Tongue (tissue), 1 donor: ENCODE measurements at regions not wholly inside any gene's neighbourhood (a gene's known extent, or its start where the extent isn't known, plus 50 kb on each side); places are given as distances from the start of the nearest gene placed in this dataset.

Experiments used
- DNase-seq: peaks from one replicate; pipeline ENCODE4 v3.0.0-alpha.2; 2015

DNA sequence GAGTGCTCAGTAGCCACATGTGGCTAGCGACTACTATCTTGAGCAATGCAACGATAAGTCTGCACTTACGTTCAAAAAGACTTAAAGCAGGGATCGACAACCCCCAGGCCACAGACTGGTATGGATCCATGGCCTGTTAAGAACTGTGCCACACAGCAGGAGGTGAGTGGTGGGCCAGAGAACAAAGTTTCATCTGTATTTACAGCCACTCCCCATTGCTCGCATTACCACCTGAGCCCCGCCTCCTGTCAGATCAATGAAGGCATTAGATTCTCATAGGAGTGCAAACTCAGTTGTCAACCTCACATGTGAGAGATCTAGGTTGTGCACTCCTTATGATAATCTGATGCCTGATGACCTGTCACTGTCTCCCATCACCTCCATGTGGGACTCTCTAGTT, 103.6 kb upstream of the ZRANB2 start:
- no peak for DNase-seq

DNA sequence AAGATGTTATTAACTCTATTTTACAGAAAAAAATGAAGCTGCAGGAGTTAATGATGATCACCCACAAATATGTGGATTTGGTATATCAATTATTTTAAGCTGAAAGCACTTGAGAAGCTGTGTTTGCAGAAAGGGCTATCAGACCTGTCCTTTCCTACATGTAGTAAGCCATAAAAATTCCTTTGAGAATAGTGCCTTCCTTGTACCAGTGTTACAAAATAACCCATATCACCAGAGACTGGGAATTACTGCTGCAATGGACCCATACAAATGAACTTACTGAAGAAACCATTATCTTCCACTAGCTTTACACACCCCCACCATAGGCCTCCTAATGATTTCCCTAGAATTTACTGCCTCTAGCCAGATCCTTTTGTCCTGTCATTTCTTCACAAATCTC, 99.2 kb upstream of the ZRANB2 start:
- DNase-seq, result no peak

DNA sequence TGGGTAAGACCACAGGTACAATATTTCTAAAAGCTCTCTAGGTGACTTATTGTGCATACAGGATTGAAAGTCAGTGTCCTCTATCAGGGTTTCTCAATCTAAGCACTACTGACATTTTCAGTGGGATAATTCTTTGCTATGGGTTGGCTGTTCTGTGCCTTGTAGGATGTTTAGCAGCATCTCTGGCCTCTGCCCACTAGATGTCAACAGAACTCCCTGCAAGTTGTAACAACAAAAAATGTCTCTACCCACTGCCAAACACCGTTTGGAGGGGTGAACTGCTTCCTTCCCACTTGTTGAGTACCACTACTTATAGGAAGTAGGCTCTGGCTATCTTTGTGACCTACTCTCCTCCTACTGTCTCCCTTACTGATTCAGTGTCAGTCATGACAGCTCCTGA, 90.1 kb upstream of the ZRANB2 start:
- DNase-seq, result no peak

DNA sequence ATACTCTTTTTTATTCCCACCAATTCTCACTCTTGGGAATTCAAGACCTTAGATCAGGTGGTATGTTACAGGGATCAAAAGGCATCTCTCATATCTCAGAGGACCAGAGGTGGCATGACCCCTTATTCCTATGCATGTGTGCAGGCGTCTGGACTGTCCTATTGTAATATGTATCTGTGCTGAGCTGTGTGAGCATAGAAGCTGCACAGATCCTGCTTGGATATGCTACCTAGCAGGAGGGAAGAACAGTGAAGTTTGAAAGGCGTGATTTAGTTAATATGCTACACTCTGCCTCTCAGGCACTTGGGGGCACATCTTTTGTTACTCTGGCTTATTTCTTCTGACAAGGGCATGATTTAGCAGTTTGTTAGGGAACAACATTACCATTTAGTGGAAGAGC, 86.7 kb upstream of the ZRANB2 start:
- DNase-seq, result no peak

DNA sequence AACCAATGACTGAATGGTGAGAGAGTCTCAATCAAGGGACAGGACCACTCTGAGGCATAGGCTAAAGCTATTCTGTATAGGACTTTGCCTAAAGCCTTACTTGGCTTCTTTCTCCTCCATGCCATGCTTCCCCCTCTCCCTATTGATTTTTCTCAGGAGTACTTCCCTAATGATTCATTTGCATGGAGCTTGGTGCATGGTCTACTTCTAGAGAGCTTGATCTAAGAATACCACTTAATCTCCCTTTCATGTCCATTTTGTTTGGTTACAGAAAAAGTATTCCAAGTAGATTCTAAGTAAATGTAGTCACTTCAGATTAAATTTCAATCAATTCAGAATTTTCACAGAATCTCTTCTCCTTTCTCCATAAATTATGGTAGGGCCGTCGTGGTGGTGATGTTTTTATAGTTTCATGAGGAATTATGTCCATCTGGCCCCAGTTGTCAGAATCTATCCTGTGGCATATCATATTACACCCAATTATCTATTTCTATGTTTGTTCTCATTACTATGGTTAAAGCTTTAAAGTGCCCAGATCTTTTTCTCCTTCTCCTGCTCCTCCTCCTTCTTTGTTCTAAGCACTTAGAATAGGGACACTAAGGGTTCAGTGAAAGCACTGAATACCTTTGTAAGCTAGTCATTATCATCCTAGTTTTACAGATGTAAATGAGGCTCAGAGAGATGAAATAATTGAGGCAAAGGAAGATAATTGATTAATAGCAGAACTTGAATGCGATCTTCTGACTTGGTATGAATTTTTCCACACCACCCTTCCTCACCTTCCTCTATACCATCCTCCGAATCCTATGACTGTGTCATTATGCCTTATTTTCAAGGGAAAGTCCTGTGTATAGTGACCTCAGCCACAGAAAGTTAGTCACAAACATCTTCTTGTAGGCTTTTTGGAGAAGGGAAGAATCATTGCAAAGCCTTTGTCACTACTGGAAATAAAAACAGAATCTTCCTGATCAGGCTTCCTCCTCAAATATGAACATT, 85.6 kb upstream of the ZRANB2 start:
- DNase-seq, result no peak

DNA sequence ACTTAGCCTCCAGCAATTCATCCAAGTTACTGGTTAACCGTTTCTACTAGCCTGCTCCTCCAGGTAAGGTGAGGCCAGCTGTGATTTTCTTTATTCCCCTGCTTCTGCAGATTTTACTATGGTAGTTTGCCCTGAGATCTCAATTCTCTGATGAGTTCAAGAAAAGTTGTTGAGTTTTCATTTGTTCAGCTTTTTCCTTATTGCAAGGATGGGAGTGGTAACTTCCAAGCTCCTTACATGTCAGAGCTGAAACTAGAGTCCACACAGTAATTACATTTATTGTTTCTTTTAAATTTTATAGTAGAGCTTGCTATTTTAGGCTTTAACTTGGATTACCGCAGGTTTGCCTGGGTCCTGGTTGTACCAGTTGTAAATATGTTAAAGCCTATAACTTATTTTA, 76.9 kb upstream of the ZRANB2 start:
- DNase-seq, result no peak

DNA sequence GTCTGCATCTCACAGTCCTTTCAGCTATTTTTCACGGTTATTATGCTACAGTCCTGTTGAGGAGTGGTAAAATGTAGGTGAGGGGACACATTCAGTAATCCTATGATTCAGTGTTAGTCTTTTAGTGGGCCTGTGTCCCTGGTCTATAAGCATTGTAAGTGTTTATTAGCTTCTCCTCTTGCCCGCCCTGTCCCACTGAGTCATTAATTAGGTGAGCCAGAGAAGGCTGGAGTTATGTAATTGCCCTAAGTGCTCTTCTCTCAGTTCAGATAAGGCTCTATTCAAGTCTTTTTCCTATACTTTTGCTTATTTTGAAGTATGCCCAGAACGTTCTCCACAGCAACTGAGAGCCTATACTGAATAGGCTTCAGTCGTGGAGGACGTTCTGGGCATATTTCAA, 76.3 kb upstream of the ZRANB2 start:
- no peak for DNase-seq

DNA sequence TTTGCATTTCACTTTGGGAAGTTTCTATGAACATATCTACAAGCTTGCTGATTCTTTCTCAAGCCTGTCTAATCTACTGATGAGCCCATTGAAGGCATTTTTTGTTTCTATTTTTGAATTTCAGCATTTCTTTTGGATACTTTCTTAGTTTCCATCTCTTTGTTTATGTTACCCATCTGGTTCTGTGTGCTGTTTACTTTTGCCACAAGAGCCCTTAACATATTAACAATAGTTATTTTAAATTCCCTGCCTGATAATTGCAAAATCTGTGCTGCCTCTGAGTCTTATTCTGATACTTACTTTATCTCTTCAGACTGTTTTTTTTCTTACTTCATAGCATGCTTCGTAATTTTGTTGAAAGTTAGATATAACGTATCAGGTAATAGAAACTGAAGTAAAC, 75.8 kb upstream of the ZRANB2 start:
- no peak for DNase-seq

DNA sequence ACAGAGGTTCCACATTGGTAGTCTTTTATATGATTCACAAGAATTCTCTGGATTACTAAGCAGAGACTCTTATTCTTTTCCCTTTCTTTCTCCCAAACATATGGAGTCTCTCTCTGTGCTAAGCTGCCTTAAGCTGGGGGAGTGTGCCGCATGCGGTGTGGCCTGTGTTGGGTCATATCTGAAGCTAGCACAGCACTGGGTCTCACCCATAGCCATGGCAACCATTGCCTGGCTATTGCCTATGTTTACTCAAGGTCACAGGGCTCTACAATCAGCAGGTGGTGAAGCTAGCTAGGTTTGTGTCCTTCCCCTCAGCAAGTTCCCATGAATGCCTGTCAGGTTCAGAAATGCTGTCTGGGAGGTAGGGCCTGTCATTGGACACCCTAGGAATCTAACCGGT, 73.6 kb upstream of the ZRANB2 start:
- no peak for DNase-seq

DNA sequence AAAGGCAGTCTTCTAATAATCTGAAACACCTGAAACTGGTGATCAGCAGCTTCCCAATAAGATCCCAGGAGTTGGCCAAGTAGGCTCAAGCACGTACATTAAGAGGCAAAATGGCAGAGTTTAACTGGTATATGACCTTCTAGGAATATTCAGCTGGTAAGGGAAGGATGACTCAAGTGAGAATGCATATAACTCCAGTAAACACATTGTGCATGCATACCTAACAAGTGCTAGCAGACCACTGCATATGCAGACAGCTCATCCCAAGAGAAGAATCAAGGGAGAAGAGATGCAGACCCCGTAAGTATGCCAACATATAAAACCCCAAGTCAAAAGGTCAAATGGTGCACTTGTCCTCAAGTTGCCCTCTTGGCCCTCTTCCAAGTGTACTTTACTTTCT, 73.0 kb upstream of the ZRANB2 start:
- no peak for DNase-seq

DNA sequence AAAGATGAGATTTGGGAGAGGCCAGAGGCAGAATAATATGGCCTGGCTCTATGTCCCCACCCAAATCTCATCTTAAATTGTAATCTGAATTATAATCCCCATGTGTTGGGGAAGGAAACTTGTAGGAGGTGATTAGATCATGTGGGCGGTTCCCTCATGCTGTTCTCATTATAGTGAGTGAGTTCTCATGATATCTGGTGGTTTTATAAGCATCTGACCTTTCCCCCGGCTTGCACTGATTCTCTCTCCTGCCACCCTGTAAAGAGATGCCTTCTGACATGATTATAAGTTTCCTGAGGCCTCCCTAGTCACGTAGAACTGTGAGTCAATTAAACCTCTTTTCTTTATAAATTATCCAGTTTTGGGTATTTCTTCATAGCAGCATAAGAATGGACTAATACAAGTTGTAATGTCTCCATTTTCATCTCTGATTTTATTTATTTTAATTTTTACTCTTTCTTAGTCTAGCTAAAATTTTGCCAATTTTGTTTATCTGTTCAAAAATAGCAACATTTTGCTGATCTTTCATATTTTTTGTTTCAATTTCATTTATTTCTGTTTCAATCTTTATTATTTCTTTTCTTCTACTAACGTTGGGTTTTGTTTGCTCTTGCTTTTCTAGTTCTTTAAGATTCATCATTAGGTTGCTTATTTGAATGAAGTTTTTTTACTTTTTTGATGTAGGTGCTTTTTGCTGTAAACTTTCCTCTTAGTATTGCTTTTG, 67.0 kb upstream of the ZRANB2 start:
- DNase-seq, result no peak

DNA sequence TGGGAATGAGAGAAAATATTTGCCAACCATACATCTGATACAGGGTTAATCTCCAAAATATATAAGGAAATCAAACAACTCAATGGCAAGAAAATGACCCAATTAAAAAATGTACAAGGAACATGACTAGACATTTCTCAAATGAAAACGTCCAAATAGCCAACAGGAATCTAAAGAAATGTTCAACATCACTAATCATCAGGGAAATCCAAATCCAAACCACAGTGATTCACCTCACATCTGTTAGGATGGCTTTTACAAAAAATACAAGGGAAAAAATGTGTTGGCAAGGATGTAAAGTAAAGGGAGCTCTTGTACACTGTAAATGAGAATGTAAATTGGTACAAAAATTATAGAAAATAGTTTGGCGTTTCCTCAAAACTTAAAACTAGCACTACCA, 54.7 kb upstream of the ZRANB2 start:
- no peak for DNase-seq
